Adrenal gland (tissue), 5 donors: ENCODE measurements at regions not wholly inside any gene's neighbourhood (a gene's known extent, or its start where the extent isn't known, plus 50 kb on each side); places are given as distances from the start of the nearest gene placed in this dataset.

Source experiments
- POLR2A ChIP-seq, 2 donors: fragments of 450-650 bp; IDR thresholded peaks; one replicate each; pipeline ENCODE4 v1.6.1; 2017; ENCODE audit warnings: antibody characterized with exemption in 2 of 2, mild to moderate bottlenecking in 2 of 2, moderate library complexity in 1 of 2
- TF ChIP-seq, protein P1 (sequence below), 6 experiments: fragments of 450-650 bp in 4 of 6; fragments of 200-600 bp in 2 of 6; sonication (generic) in 1 of 6; IDR thresholded peaks; 1 replicate in 5 of 6; 2 replicates in 1 of 6; pipeline versions ENCODE4 v1.5.1 to v1.8.0; 2016 to 2021; ENCODE audit warnings: antibody characterized with exemption in 6 of 6, mild to moderate bottlenecking in 2 of 6, moderate library complexity in 1 of 6
- donor health status: DM: no; HTN: no; CAD: no.

DNA sequence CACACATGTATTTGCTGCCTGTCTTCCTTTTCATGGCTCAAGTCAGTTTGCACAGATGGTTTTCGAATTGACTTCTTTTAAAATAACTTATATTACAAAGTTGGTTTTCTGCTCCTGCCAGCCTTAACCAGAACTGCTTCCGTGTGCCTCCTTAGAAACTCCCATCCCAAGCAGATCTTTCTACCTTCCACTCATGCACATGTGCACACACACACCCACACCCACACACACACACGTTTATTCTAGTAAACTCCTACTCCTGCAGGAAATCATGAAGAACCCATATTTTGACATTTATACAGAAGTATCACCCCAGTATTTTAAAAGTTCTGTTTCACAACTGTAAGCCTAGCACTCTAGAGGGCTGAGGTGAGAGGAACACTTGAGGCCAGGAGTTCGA lies 329.5 kb upstream of the SOX9 start:
- TF ChIP-seq, protein P1, sequence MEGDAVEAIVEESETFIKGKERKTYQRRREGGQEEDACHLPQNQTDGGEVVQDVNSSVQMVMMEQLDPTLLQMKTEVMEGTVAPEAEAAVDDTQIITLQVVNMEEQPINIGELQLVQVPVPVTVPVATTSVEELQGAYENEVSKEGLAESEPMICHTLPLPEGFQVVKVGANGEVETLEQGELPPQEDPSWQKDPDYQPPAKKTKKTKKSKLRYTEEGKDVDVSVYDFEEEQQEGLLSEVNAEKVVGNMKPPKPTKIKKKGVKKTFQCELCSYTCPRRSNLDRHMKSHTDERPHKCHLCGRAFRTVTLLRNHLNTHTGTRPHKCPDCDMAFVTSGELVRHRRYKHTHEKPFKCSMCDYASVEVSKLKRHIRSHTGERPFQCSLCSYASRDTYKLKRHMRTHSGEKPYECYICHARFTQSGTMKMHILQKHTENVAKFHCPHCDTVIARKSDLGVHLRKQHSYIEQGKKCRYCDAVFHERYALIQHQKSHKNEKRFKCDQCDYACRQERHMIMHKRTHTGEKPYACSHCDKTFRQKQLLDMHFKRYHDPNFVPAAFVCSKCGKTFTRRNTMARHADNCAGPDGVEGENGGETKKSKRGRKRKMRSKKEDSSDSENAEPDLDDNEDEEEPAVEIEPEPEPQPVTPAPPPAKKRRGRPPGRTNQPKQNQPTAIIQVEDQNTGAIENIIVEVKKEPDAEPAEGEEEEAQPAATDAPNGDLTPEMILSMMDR (IDR thresholded peaks at IDR 0.05), result no peak
- no peak for TF ChIP-seq POLR2A (IDR thresholded peaks at IDR 0.05)
